GM19023 (cell line): ENCODE measurements at regions not wholly inside any gene's neighbourhood (a gene's known extent, or its start where the extent isn't known, plus 50 kb on each side); places are given as distances from the start of the nearest gene placed in this dataset.
"Not testable (repeated sequence)": the region's sequence is repeated elsewhere in the genome, so short reads cannot be mapped to it uniquely, and the experiment has no call there.

ENCODE experiments used
- ATAC-seq: cut with Tn5 transposase; IDR thresholded peaks from one replicate; pipeline ENCODE4 v1.9.1; 2021; ENCODE audit warnings: mild to moderate bottlenecking, moderate library complexity; ENCODE audit not compliant: unreplicated experiment

GRCh38 chr5:27463446-27464149, 425.2 kb upstream of the CDH9 start:
- ATAC-seq, result no peak

GRCh38 chr5:27462936-27463335, 424.6 kb upstream of the CDH9 start:
- no peak for ATAC-seq

- no peak for ATAC-seq
Measured at GRCh38 chr5:27458287-27458686, 419.9 kb upstream of the CDH9 start.

- ATAC-seq, result no peak
Measured at GRCh38 chr5:27451377-27451776, 413.0 kb upstream of the CDH9 start.

GRCh38 chr5:27450607-27451006, 412.2 kb upstream of the CDH9 start:
- ATAC-seq, result no peak

GRCh38 chr5:27439383-27439782, 401.0 kb upstream of the CDH9 start:
- not testable (repeated sequence) for ATAC-seq

GRCh38 chr5:27437594-27438200, 399.3 kb upstream of the CDH9 start:
- no peak for ATAC-seq

GRCh38 chr5:27434335-27434734, 395.9 kb upstream of the CDH9 start:
- no peak for ATAC-seq

GRCh38 chr5:27414099-27414498, 375.7 kb upstream of the CDH9 start:
- ATAC-seq, result no peak

GRCh38 chr5:27412384-27412783, 374.0 kb upstream of the CDH9 start:
- ATAC-seq, result no peak

- no peak for ATAC-seq
Measured at GRCh38 chr5:27406020-27406419, 367.6 kb upstream of the CDH9 start.

GRCh38 chr5:27403243-27403882, 365.0 kb upstream of the CDH9 start:
- ATAC-seq, result no peak

GRCh38 chr5:27402828-27403227, 364.4 kb upstream of the CDH9 start:
- ATAC-seq, result no peak

- ATAC-seq, result no peak
Measured at GRCh38 chr5:27396998-27397397, 358.6 kb upstream of the CDH9 start.

GRCh38 chr5:27392716-27393115, 354.3 kb upstream of the CDH9 start:
- no peak for ATAC-seq

GRCh38 chr5:27389696-27390095, 351.3 kb upstream of the CDH9 start:
- ATAC-seq, result no peak

GRCh38 chr5:27388755-27389154, 350.4 kb upstream of the CDH9 start:
- ATAC-seq, result no peak

- ATAC-seq, result no peak
Measured at GRCh38 chr5:27387535-27388073, 349.2 kb upstream of the CDH9 start.

- ATAC-seq, result no peak
Measured at GRCh38 chr5:27381686-27382085, 343.3 kb upstream of the CDH9 start.

- no peak for ATAC-seq
Measured at GRCh38 chr5:27377626-27378025, 339.2 kb upstream of the CDH9 start.

- ATAC-seq, result no peak
Measured at GRCh38 chr5:27353970-27354369, 315.6 kb upstream of the CDH9 start.

- no peak for ATAC-seq
Measured at GRCh38 chr5:27353540-27353939, 315.2 kb upstream of the CDH9 start.
